Chondrocyte (in vitro differentiated cells): ENCODE measurements at regions not wholly inside any gene's neighbourhood (a gene's known extent, or its start where the extent isn't known, plus 50 kb on each side); places are given as distances from the start of the nearest gene placed in this dataset.
"Not testable (repeated sequence)": the region's sequence is repeated elsewhere in the genome, so short reads cannot be mapped to it uniquely, and the experiment has no call there.

Source experiments
- DNase-seq: peaks from one replicate; pipeline ENCODE4 v3.0.0; 2021; ENCODE audit warnings: mixed read lengths, low spot score
- H3K27ac Mint-ChIP-seq: one replicate; pipeline ENCODE4 v1.8.0; 2021; ENCODE audit warnings: mild to moderate bottlenecking, moderate library complexity, mixed read lengths; ENCODE audit not compliant: unreplicated experiment
- H3K27me3 Mint-ChIP-seq: 2 replicates; pipeline ENCODE4 v1.8.0; 2021; ENCODE audit warnings: low read depth, mixed read lengths
- H3K36me3 Mint-ChIP-seq: 2 replicates; pipeline ENCODE4 v1.8.0; 2021; ENCODE audit warnings: low read depth, mixed read lengths
- H3K4me1 Mint-ChIP-seq: 2 replicates; pipeline ENCODE4 v1.8.0; 2021; ENCODE audit warnings: low read depth, mild to moderate bottlenecking, mixed read lengths
- H3K4me3 Mint-ChIP-seq: one replicate; pipeline ENCODE4 v1.8.0; 2021; ENCODE audit warnings: mild to moderate bottlenecking, moderate library complexity, mixed read lengths; ENCODE audit not compliant: unreplicated experiment
- H3K9me3 Mint-ChIP-seq: 2 replicates; pipeline ENCODE4 v1.8.0; 2021; ENCODE audit warnings: low read depth, mixed read lengths
- TF ChIP-seq, protein P1 (sequence below): fragments of 200-600 bp; sonication (generic); IDR thresholded peaks from 2 replicates; pipeline ENCODE4 v1.5.0; 2021; ENCODE audit warnings: antibody characterized with exemption, mild to moderate bottlenecking, moderate library complexity

DNA sequence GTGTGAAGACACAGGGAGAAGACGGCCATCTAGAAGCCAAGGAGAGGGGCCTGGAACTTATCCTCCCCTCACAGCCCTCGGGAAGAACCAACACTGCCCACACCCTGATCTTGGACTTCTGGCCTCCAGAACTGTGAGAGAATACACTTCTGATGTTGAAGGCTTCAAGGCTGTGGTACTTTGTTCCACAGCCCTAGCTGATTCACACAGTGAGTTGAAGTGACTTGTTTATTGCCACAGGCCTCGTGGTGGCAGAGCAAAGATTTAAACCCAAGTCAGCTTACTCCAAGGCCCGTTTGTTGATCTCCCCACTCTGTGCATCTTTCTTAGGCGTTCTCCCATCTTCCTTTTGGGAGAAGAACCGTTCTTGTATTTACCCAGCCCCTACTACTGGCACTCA lies 72.8 kb downstream of the CYTL1 start:
- TF ChIP-seq, protein P1, sequence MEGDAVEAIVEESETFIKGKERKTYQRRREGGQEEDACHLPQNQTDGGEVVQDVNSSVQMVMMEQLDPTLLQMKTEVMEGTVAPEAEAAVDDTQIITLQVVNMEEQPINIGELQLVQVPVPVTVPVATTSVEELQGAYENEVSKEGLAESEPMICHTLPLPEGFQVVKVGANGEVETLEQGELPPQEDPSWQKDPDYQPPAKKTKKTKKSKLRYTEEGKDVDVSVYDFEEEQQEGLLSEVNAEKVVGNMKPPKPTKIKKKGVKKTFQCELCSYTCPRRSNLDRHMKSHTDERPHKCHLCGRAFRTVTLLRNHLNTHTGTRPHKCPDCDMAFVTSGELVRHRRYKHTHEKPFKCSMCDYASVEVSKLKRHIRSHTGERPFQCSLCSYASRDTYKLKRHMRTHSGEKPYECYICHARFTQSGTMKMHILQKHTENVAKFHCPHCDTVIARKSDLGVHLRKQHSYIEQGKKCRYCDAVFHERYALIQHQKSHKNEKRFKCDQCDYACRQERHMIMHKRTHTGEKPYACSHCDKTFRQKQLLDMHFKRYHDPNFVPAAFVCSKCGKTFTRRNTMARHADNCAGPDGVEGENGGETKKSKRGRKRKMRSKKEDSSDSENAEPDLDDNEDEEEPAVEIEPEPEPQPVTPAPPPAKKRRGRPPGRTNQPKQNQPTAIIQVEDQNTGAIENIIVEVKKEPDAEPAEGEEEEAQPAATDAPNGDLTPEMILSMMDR: no peak
- H3K36me3 Mint-ChIP-seq: no peaks in the 10 kb centered on the region

DNA sequence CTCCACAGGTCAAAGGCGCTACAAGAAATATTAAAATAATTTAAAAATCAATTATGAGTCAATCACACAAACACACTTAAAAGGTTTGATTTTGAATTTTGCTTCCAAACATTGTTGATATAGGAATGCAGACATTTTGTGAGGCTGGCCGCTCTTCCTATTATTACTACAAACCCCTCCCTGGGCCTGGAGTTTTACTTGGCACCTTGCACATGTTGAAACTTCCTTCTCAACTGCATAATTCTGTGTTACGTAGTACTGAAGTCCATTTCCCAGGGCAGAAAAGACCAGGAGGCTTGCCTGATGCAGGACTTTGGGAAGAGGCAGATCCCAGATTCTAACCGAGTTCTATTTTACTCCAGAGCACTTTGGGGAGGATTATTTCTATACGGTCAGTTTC lies 71.5 kb downstream of the CYTL1 start:
- Mint-ChIP-seq H3K4me1 (peaks cover 9% of the 10 kb centered on the region), H3K36me3 (peaks cover 2% of the 10 kb centered on the region), H3K4me3 (no peak overlapping the region), H3K27me3 (peaks cover 23% of the 10 kb centered on the region), H3K27ac (no peak overlapping the region), H3K9me3 (peaks cover 3% of the 10 kb centered on the region)
- DNase-seq: no peak
- TF ChIP-seq, protein P1: no peak

More for the DNA sequence above, 72.8 kb downstream of the CYTL1 start:
- Mint-ChIP-seq H3K9me3 (peaks cover 3% of the 10 kb centered on the region), H3K27ac (no peak overlapping the region), H3K4me1 (peaks cover 9% of the 10 kb centered on the region), H3K27me3 (peaks cover 19% of the 10 kb centered on the region), H3K4me3 (no peak overlapping the region)
- no peak for DNase-seq

DNA sequence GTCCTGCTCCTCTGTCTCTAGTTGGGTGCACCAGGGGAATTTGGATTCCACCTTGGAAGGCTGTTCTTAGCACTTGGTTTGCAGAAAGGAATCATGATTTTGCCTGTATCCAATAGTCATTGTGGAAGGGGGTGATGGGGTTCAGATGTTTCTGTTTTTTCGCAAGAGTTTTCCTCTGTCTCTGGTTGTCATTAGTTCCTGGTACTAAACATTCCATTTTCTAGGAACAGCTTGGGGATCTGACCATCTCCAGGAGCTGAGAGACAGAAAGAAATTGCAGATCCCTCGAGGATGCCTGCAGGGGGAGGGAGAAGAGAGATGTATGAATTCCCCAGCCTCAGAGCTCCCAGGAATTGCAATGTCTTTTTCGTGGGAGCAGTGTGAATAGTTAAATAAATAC lies 70.9 kb downstream of the CYTL1 start:
- Mint-ChIP-seq H3K4me1 (peaks cover 9% of the 10 kb centered on the region), H3K9me3 (peaks cover 3% of the 10 kb centered on the region)

DNA sequence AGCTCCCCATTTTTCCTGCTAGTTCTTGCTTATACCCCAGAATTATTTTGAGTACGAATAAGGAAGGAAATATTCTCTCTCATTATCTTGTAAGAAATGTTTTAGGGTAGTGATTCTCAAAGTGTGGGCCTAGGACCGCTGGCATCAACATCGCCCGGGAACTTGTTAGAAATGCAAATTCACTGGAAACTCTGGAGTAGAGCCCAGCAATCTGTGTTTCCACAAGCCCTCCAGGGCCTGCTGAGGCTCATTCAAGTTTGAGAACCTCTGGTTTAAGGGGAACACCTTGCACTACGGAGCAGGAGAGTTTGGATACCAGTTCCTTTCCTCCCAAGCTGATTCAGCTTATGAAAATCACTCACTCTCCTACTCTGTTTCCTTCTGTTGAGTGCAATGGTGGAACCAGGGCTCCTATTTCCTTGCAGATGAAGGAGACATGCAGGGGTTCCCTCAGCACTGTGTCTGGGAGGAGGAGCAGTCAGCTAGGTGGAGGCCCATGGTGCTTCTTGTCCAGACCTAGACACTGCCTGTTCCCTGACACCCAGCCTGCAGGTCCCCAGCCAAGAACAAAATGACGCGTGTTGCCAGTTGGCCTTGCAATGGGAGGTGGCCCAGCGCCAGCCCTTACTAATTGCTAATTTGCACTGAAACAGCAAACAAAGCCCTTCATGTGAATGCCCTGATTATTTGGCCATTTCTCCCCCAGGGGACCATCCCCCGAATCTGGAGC lies 68.5 kb downstream of the CYTL1 start:
- peaks cover 16% of the 10 kb centered on the region for H3K27me3 Mint-ChIP-seq
- peaks cover 2% of the 10 kb centered on the region for H3K36me3 Mint-ChIP-seq
- DNase-seq: no peak
- no peak overlapping the region for H3K27ac Mint-ChIP-seq
- H3K9me3 Mint-ChIP-seq: no peaks in the 10 kb centered on the region
- TF ChIP-seq, protein P1: no peak
- H3K4me1 Mint-ChIP-seq: peaks cover 3% of the 10 kb centered on the region
- no peak overlapping the region for H3K4me3 Mint-ChIP-seq

More for the DNA sequence above, 70.9 kb downstream of the CYTL1 start:
- Mint-ChIP-seq H3K36me3 (peaks cover 2% of the 10 kb centered on the region), H3K27ac (no peak overlapping the region), H3K4me3 (no peak overlapping the region), H3K27me3 (peaks cover 23% of the 10 kb centered on the region)
- no peak for DNase-seq
- TF ChIP-seq, protein P1: no peak

DNA sequence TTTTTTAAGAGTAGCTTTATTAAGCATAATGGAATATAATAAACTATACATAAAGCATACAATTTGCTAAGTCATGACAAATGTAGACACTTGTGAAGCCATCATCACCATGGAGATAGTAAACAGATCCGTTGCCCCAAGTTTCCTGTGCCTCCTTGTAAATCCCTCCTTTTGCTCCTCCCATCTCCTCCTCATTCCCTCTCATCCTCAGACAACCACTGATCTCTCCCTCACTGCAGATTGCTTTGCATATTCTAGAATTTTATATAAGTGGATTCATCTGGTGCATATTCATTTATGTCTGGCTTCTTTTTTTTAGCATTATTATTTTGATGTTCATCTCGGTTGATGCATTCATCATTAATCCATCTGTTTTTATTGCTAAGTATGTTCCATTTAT lies 67.0 kb downstream of the CYTL1 start:
- TF ChIP-seq, protein P1: no peak

DNA sequence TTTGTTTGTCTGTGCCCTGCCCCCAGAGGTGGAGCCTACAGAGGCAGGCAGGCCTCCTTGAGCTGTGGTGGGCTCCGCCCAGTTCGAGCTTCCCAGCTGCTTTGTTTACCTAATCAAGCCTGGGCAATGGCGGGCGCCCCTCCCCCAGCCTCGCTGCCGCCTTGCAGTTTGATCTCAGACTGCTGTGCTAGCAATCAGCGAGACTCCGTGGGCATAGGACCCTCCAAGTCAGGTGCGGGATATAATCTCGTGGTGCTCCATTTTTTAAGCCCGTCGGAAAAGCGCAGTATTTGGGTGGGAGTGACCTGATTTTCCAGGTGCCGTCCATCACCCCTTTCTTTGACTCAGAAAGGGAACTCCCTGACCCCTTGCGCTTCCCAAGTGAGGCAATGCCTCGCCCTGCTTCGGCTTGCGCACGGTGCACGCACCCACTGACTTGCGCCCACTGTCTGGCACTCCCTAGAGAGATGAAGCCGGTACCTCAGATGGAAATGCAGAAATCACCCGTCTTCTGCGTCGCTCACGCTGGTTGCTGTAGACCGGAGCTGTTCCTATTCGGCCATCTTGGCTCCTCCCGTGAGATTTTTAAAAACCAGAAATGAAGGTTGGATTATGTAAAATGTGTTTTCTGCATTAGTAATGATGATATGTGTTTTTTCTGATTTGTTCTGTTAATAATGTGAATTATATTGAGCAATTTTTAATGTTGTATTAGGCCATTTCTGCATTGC lies 59.7 kb downstream of the CYTL1 start:
- H3K27me3 Mint-ChIP-seq, H3K4me1 Mint-ChIP-seq, H3K36me3 Mint-ChIP-seq, H3K27ac Mint-ChIP-seq, DNase-seq, H3K4me3 Mint-ChIP-seq: not testable (repeated sequence)
- H3K9me3 Mint-ChIP-seq: peaks cover 35% of the 10 kb centered on the region

More for the DNA sequence above, 67.0 kb downstream of the CYTL1 start:
- DNase-seq: no peak
- Mint-ChIP-seq H3K4me3 (no peak overlapping the region), H3K4me1 (peaks cover 3% of the 10 kb centered on the region), H3K27me3 (peaks cover 14% of the 10 kb centered on the region), H3K36me3 (peaks cover 2% of the 10 kb centered on the region), H3K27ac (no peak overlapping the region), H3K9me3 (no peaks in the 10 kb centered on the region)
